Suppressor macrophage (primary cell): ENCODE measurements at regions not wholly inside any gene's neighbourhood (a gene's known extent, or its start where the extent isn't known, plus 50 kb on each side); places are given as distances from the start of the nearest gene placed in this dataset.

ENCODE experiments used
- DNase-seq, 4 experiments: peaks; one replicate each; pipeline ENCODE4 v3.0.0-alpha.2; 2020 to 2022

GRCh38 chr6:29777310-29777709 is 50.3 kb upstream of the HLA-G start:
- peak; percentile 63 to 80 (median 66) for DNase-seq
